H9 (cell line): ENCODE measurements at regions not wholly inside any gene's neighbourhood (a gene's known extent, or its start where the extent isn't known, plus 50 kb on each side); places are given as distances from the start of the nearest gene placed in this dataset.

Experiments used
- DNase-seq: peaks from one replicate; pipeline ENCODE4 v3.0.0-alpha.2; 2017
- H2AFZ ChIP-seq: one replicate; pipeline ENCODE4 v1.6.1; 2013; ENCODE audit warnings: mild to moderate bottlenecking, low read length, control low read depth, moderate library complexity
- H2AK5ac ChIP-seq: 2 replicates; pipeline ENCODE4 v1.6.1; 2013; ENCODE audit warnings: low read length, control low read depth, mixed read lengths; ENCODE audit not compliant: insufficient read length
- H2BK120ac ChIP-seq: one replicate; pipeline ENCODE4 v1.6.1; 2013; ENCODE audit warnings: low read depth, mild to moderate bottlenecking, low read length, control low read depth, inconsistent platforms; ENCODE audit not compliant: poor library complexity, severe bottlenecking
- H2BK12ac ChIP-seq: 2 replicates; pipeline ENCODE4 v1.6.1; 2013; ENCODE audit warnings: low read length, control low read depth, mixed read lengths, low read depth; ENCODE audit not compliant: insufficient read length
- H2BK15ac ChIP-seq: 2 replicates; pipeline ENCODE4 v1.6.1; 2013; ENCODE audit warnings: low read depth, low read length, control low read depth
- H2BK20ac ChIP-seq: one replicate; pipeline ENCODE4 v1.6.1; 2013; ENCODE audit warnings: low read depth, mild to moderate bottlenecking, low read length, control low read depth, inconsistent platforms; ENCODE audit not compliant: poor library complexity, severe bottlenecking
- H2BK5ac ChIP-seq: 2 replicates; pipeline ENCODE4 v1.6.1; 2013; ENCODE audit warnings: low read length, control low read depth, mixed read lengths; ENCODE audit not compliant: insufficient read length
- H3K14ac ChIP-seq: 2 replicates; pipeline ENCODE4 v1.6.1; 2013; ENCODE audit warnings: low read length, control low read depth; ENCODE audit not compliant: insufficient read depth
- H3K18ac ChIP-seq: 2 replicates; pipeline ENCODE4 v1.6.1; 2013; ENCODE audit warnings: low read depth, mild to moderate bottlenecking, mixed read lengths, low read length, control low read depth; ENCODE audit not compliant: insufficient read length
- H3K23ac ChIP-seq: 2 replicates; pipeline ENCODE4 v1.6.1; 2013; ENCODE audit warnings: low read length, control low read depth, mixed read lengths, low read depth; ENCODE audit not compliant: insufficient read length
- H3K23me2 ChIP-seq: 2 replicates; pipeline ENCODE4 v1.6.1; 2013; ENCODE audit warnings: low read depth, mild to moderate bottlenecking, mixed read lengths, low read length, control low read depth; ENCODE audit not compliant: insufficient read length, poor library complexity, severe bottlenecking
- H3K27ac ChIP-seq: 2 replicates; pipeline ENCODE4 v1.5.1; 2013; ENCODE audit warnings: low read length, control low read depth, mixed read lengths, low read depth; ENCODE audit not compliant: insufficient read length
- H3K27me3 ChIP-seq: 2 replicates; pipeline ENCODE4 v1.6.1; 2013; ENCODE audit warnings: low read length, control low read depth, inconsistent platforms; ENCODE audit not compliant: insufficient read depth
- H3K4ac ChIP-seq: 2 replicates; pipeline ENCODE4 v1.6.1; 2013; ENCODE audit warnings: low read depth, mild to moderate bottlenecking, control low read depth, inconsistent platforms, low read length, moderate library complexity
- H3K4me1 ChIP-seq: 2 replicates; pipeline ENCODE4 v1.6.1; 2013; ENCODE audit warnings: low read length, control low read depth, inconsistent platforms; ENCODE audit not compliant: insufficient read depth
- H3K4me2 ChIP-seq: 2 replicates; pipeline ENCODE4 v1.6.1; 2013; ENCODE audit warnings: low read length, control low read depth, mixed read lengths; ENCODE audit not compliant: insufficient read length, insufficient read depth
- H3K56ac ChIP-seq: 2 replicates; pipeline ENCODE4 v1.6.1; 2013; ENCODE audit warnings: low read depth, mild to moderate bottlenecking, mixed read lengths, low read length, control low read depth; ENCODE audit not compliant: insufficient read length
- H3K79me1 ChIP-seq: 2 replicates; pipeline ENCODE4 v1.6.1; 2013; ENCODE audit warnings: low read depth, mild to moderate bottlenecking, moderate library complexity, low read length, control low read depth, inconsistent platforms; ENCODE audit not compliant: insufficient read depth, poor library complexity, severe bottlenecking
- H3K79me2 ChIP-seq: 2 replicates; pipeline ENCODE4 v1.6.1; 2013; ENCODE audit warnings: low read length, control low read depth, inconsistent platforms; ENCODE audit not compliant: insufficient read depth
- H3K9ac ChIP-seq: 2 replicates; pipeline ENCODE4 v1.6.1; 2013; ENCODE audit warnings: low read length, control low read depth, mixed read lengths; ENCODE audit not compliant: insufficient read length; ENCODE audit errors: extremely low read depth
- H3K9me3 ChIP-seq: one replicate; pipeline ENCODE4 v1.6.1; 2013; ENCODE audit warnings: low read depth, low read length, inconsistent platforms; ENCODE audit not compliant: control insufficient read depth
- H3T11ph ChIP-seq: one replicate; pipeline ENCODE4 v1.6.1; 2013; ENCODE audit warnings: mild to moderate bottlenecking, low read length, control low read depth, inconsistent platforms
- H4K20me1 ChIP-seq: one replicate; pipeline ENCODE4 v1.6.1; 2013; ENCODE audit not compliant: control insufficient read depth, insufficient read length, insufficient read depth
- H4K5ac ChIP-seq: 2 replicates; pipeline ENCODE4 v1.6.1; 2013; ENCODE audit warnings: low read depth, mild to moderate bottlenecking, mixed read lengths, low read length, control low read depth; ENCODE audit not compliant: insufficient read length
- H4K8ac ChIP-seq: replicated peaks from 2 replicates; pipeline ENCODE4 v1.6.1; 2013; ENCODE audit warnings: low read length, control low read depth, mixed read lengths, low read depth; ENCODE audit not compliant: insufficient read length
- H4K91ac ChIP-seq: 2 replicates; pipeline ENCODE4 v1.6.1; 2013; ENCODE audit warnings: low read depth, mild to moderate bottlenecking, moderate library complexity, mixed read lengths, low read length, control low read depth; ENCODE audit not compliant: insufficient read length
- H3K27ac Mint-ChIP-seq, 3 experiments: 2 replicates in 2 of 3; 3 replicates in 1 of 3; pipeline ENCODE4 v1.8.0; 2020 to 2021; ENCODE audit warnings: mixed read lengths in 3 of 3, mild to moderate bottlenecking in 1 of 3, moderate library complexity in 1 of 3
- H3K27me3 Mint-ChIP-seq: 2 replicates; pipeline ENCODE4 v1.8.0; 2021; ENCODE audit warnings: low read depth, mild to moderate bottlenecking, moderate library complexity, mixed read lengths
- H3K36me3 Mint-ChIP-seq, 3 experiments: 2 replicates in 2 of 3; 3 replicates in 1 of 3; pipeline ENCODE4 v1.8.0; 2020 to 2021; ENCODE audit warnings: low read depth in 3 of 3, mixed read lengths in 3 of 3; ENCODE audit not compliant: insufficient read depth in 1 of 3
- H3K4me1 Mint-ChIP-seq, 2 experiments: 2 replicates each; pipeline ENCODE4 v1.8.0; 2020; ENCODE audit warnings: mixed read lengths in 2 of 2
- H3K4me3 Mint-ChIP-seq, 2 experiments: 2 replicates in 1 of 2; 3 replicates in 1 of 2; pipeline ENCODE4 v1.8.0; 2020 to 2021; ENCODE audit warnings: mild to moderate bottlenecking in 2 of 2, mixed read lengths in 2 of 2, moderate library complexity in 1 of 2
- H3K9me3 Mint-ChIP-seq, 2 experiments: 2 replicates in 1 of 2; 3 replicates in 1 of 2; pipeline ENCODE4 v1.8.0; 2020; ENCODE audit warnings: mild to moderate bottlenecking in 2 of 2, mixed read lengths in 2 of 2, moderate library complexity in 1 of 2
- CTCF ChIP-seq: fragments of 200-600 bp; sonication (generic); conservative IDR thresholded peaks from 3 replicates; pipeline ENCODE4 v1.8.0; 2021; ENCODE audit warnings: antibody characterized with exemption, mild to moderate bottlenecking
- WGBS: extraction: QIAGEN DNeasy Blood & Tissue Kit; methylation state at CpG from one replicate; pipeline ENCODE4 v1.1.7; 2013; ENCODE audit warnings: missing lambda C conversion rate, low lambda C conversion rate, mixed read lengths; ENCODE audit not compliant: insufficient read length; ENCODE audit errors: extremely low coverage; 5-methylcytosine and 5-hydroxymethylcytosine counted together

GRCh38 chr14:54088271-54088670 lies 131.6 kb upstream of the BMP4 start:
- no peak overlapping the region for H2BK5ac ChIP-seq
- no peak overlapping the region for H2BK20ac ChIP-seq
- H4K8ac ChIP-seq = no peak overlapping the region
- no peak overlapping the region for H3K56ac ChIP-seq
- no peak overlapping the region for H3K23ac ChIP-seq
- H3K79me1 ChIP-seq = no peaks in the 10 kb centered on the region
- no peaks in the 10 kb centered on the region for H3K23me2 ChIP-seq
- H2BK12ac ChIP-seq = no peak overlapping the region
- H2AK5ac ChIP-seq = no peak overlapping the region
- H3K79me2 ChIP-seq = no peaks in the 10 kb centered on the region
- no peak overlapping the region for H4K91ac ChIP-seq
- no peak overlapping the region for H3K18ac ChIP-seq
- H3K27me3 Mint-ChIP-seq = no peaks in the 10 kb centered on the region
- no peaks in the 10 kb centered on the region for H3K27me3 ChIP-seq
- DNase-seq = no peak
- H3K9me3 ChIP-seq = no peaks in the 10 kb centered on the region
- no peak overlapping the region for H2AFZ ChIP-seq
- H3K27ac Mint-ChIP-seq = no peak overlapping the region
- no CpG with 5 or more reads among the region's 3 CpGs for WGBS
- no peak overlapping the region for H3K4me2 ChIP-seq
- H3K14ac ChIP-seq = no peak overlapping the region
- H3K4me1 Mint-ChIP-seq = peaks cover 11 to 14% of the 10 kb centered on the region in 2 experiments
- H3K9me3 Mint-ChIP-seq = peaks cover 0 to 4% of the 10 kb centered on the region in 2 experiments; a peak in 2 of 5 replicates
- TF ChIP-seq CTCF = no peak
- no peak overlapping the region for H2BK15ac ChIP-seq
- H3K36me3 Mint-ChIP-seq = no peaks in the 10 kb centered on the region
- no peak overlapping the region for H3K27ac ChIP-seq
- H2BK120ac ChIP-seq = no peak overlapping the region
- no peak overlapping the region for H3T11ph ChIP-seq
- 0 out of 2 replicates have a peak, but pooled peaks cover 3% of the 10 kb centered on the region for H3K4me1 ChIP-seq
- no peak overlapping the region for H3K9ac ChIP-seq
- no peak overlapping the region for H3K4me3 Mint-ChIP-seq
- no peaks in the 10 kb centered on the region for H4K20me1 ChIP-seq
- H4K5ac ChIP-seq = no peak overlapping the region
- no peak overlapping the region for H3K4ac ChIP-seq
